ENCODE measurements at regions not wholly inside any gene's neighbourhood (a gene's known extent, or its start where the extent isn't known, plus 50 kb on each side); places are given as distances from the start of the nearest gene placed in this dataset.

- Histone ChIP-seq H2AFZ (ENCODE audit: low read depth, low read length, severe bottlenecking) (no peak overlapping the region), H3K9ac (ENCODE audit: low read length) (no peak overlapping the region), H3K27me3 (ENCODE audit: low read length) (no peaks in the 10 kb centered on the region), H3K9me3 (ENCODE audit: insufficient read depth, low read length) (no peaks in the 10 kb centered on the region), H3K27ac (ENCODE audit: low read depth, low read length) (no peak overlapping the region), H3K4me3 (ENCODE audit: insufficient read depth, low read length, poor library complexity, severe bottlenecking) (no peak overlapping the region), H3F3A (ENCODE audit: insufficient read depth) (no peaks in the 10 kb centered on the region), H3K4me2 (ENCODE audit: low read depth, low read length, poor library complexity, severe bottlenecking) (no peak overlapping the region), H3K79me2 (ENCODE audit: insufficient read depth, low read length) (no peaks in the 10 kb centered on the region), H3K9me2 (replicated peaks; ENCODE audit: insufficient read depth, low read length) (no peaks in the 10 kb centered on the region), H4K20me1 (ENCODE audit: low read depth, low read length) (no peaks in the 10 kb centered on the region), H3K36me3 (ENCODE audit: low read length) (no peaks in the 10 kb centered on the region)
- TF ChIP-seq, protein P1, sequence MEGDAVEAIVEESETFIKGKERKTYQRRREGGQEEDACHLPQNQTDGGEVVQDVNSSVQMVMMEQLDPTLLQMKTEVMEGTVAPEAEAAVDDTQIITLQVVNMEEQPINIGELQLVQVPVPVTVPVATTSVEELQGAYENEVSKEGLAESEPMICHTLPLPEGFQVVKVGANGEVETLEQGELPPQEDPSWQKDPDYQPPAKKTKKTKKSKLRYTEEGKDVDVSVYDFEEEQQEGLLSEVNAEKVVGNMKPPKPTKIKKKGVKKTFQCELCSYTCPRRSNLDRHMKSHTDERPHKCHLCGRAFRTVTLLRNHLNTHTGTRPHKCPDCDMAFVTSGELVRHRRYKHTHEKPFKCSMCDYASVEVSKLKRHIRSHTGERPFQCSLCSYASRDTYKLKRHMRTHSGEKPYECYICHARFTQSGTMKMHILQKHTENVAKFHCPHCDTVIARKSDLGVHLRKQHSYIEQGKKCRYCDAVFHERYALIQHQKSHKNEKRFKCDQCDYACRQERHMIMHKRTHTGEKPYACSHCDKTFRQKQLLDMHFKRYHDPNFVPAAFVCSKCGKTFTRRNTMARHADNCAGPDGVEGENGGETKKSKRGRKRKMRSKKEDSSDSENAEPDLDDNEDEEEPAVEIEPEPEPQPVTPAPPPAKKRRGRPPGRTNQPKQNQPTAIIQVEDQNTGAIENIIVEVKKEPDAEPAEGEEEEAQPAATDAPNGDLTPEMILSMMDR (IDR thresholded peaks at IDR 0.05; ENCODE audit: insufficient read depth, low read length, poor library complexity, severe bottlenecking): no peak
- TF ChIP-seq EZH2phosphoT487 (conservative IDR thresholded peaks at IDR 0.05; ENCODE audit: low read length): no peak
These were observed 145.3 kb downstream of the FAM83B start for GRCh38 chr6:54991761-54992330.

GRCh38 chr6:54992789-54993188 is 146.2 kb downstream of the FAM83B start:
- Histone ChIP-seq H3K36me3 (ENCODE audit: low read length) (no peaks in the 10 kb centered on the region), H3K4me3 (ENCODE audit: insufficient read depth, low read length, poor library complexity, severe bottlenecking) (no peak overlapping the region), H3K79me2 (ENCODE audit: insufficient read depth, low read length) (no peaks in the 10 kb centered on the region), H3F3A (ENCODE audit: insufficient read depth) (no peaks in the 10 kb centered on the region), H2AFZ (ENCODE audit: low read depth, low read length, severe bottlenecking) (no peak overlapping the region), H3K27me3 (ENCODE audit: low read length) (no peaks in the 10 kb centered on the region), H3K9ac (ENCODE audit: low read length) (no peak overlapping the region), H3K4me2 (ENCODE audit: low read depth, low read length, poor library complexity, severe bottlenecking) (no peak overlapping the region), H3K9me3 (ENCODE audit: insufficient read depth, low read length) (no peaks in the 10 kb centered on the region), H3K9me2 (replicated peaks; ENCODE audit: insufficient read depth, low read length) (no peaks in the 10 kb centered on the region), H4K20me1 (ENCODE audit: low read depth, low read length) (no peaks in the 10 kb centered on the region), H3K27ac (ENCODE audit: low read depth, low read length) (no peak overlapping the region)
- no peak for TF ChIP-seq EZH2phosphoT487 (conservative IDR thresholded peaks at IDR 0.05; ENCODE audit: low read length)
- TF ChIP-seq, protein P1 (IDR thresholded peaks at IDR 0.05; ENCODE audit: insufficient read depth, low read length, poor library complexity, severe bottlenecking): peak; percentile 78

- Histone ChIP-seq H3K9me3 (ENCODE audit: insufficient read depth, low read length) (no peaks in the 10 kb centered on the region), H3K36me3 (ENCODE audit: low read length) (no peaks in the 10 kb centered on the region), H4K20me1 (ENCODE audit: low read depth, low read length) (no peaks in the 10 kb centered on the region), H3K79me2 (ENCODE audit: insufficient read depth, low read length) (no peaks in the 10 kb centered on the region), H3F3A (ENCODE audit: insufficient read depth) (no peaks in the 10 kb centered on the region), H3K4me2 (ENCODE audit: low read depth, low read length, poor library complexity, severe bottlenecking) (no peak overlapping the region), H2AFZ (ENCODE audit: low read depth, low read length, severe bottlenecking) (no peak overlapping the region), H3K9me2 (replicated peaks; ENCODE audit: insufficient read depth, low read length) (no peaks in the 10 kb centered on the region), H3K27ac (ENCODE audit: low read depth, low read length) (no peak overlapping the region), H3K9ac (ENCODE audit: low read length) (no peak overlapping the region), H3K27me3 (ENCODE audit: low read length) (no peaks in the 10 kb centered on the region), H3K4me3 (ENCODE audit: insufficient read depth, low read length, poor library complexity, severe bottlenecking) (no peak overlapping the region)
- TF ChIP-seq, protein P1 (IDR thresholded peaks at IDR 0.05; ENCODE audit: insufficient read depth, low read length, poor library complexity, severe bottlenecking): no peak
- no peak for TF ChIP-seq EZH2phosphoT487 (conservative IDR thresholded peaks at IDR 0.05; ENCODE audit: low read length)
These were observed 146.7 kb downstream of the FAM83B start for GRCh38 chr6:54993294-54993693.
